PC-9 (cell line): ENCODE measurements at regions not wholly inside any gene's neighbourhood (a gene's known extent, or its start where the extent isn't known, plus 50 kb on each side); places are given as distances from the start of the nearest gene placed in this dataset.
"Not testable (repeated sequence)": the region's sequence is repeated elsewhere in the genome, so short reads cannot be mapped to it uniquely, and the experiment has no call there.

Experiments used
- CTCF ChIP-seq: fragments of 200-600 bp; sonication (generic); conservative IDR thresholded peaks from 2 replicates; pipeline ENCODE4 v1.6.1; 2017; ENCODE audit warnings: mixed run types, antibody characterized with exemption, mild to moderate bottlenecking, moderate library complexity
- EZH2 ChIP-seq: fragments of 200-600 bp; sonication (generic); IDR thresholded peaks from 2 replicates; pipeline ENCODE4 v1.8.0; 2017; ENCODE audit warnings: antibody characterized with exemption, low read depth

GRCh38 chr9:38955837-38956236 is 235.9 kb upstream of the FAM240B start:
- not testable (repeated sequence) for TF ChIP-seq CTCF, EZH2
